GM10266 (cell line): ENCODE measurements at regions not wholly inside any gene's neighbourhood (a gene's known extent, or its start where the extent isn't known, plus 50 kb on each side); places are given as distances from the start of the nearest gene placed in this dataset.

Experiments used
- DNase-seq: peaks from one replicate; pipeline ENCODE4 v3.0.0; 2012; ENCODE audit errors: extremely low spot score
- TF ChIP-seq, protein P1 (sequence below): IDR thresholded peaks from 2 replicates; pipeline ENCODE4 v1.5.1; 2012; ENCODE audit warnings: mild to moderate bottlenecking, low read depth; ENCODE audit not compliant: control insufficient read depth, insufficient read depth; ENCODE audit errors: missing control alignments

DNA sequence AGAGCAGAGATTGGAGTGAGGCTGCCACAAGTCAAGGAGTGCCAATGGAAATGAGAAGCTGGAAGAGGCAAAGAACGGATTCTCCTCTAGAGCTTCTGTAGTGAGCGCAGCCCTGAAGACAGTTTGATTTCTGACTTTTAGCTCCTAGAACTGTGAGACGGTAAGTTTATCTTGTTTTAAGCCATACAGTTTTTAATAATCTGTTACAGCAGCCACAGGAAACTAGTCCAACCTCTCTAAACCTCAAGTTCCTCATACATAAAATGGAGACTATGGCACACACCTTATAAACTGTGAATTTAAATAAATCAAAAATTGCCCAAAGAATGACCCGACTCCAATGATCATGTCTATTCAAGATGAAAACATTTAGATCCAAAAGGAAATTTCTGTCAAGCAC is 596.5 kb downstream of the BCL11A start:
- TF ChIP-seq, protein P1, sequence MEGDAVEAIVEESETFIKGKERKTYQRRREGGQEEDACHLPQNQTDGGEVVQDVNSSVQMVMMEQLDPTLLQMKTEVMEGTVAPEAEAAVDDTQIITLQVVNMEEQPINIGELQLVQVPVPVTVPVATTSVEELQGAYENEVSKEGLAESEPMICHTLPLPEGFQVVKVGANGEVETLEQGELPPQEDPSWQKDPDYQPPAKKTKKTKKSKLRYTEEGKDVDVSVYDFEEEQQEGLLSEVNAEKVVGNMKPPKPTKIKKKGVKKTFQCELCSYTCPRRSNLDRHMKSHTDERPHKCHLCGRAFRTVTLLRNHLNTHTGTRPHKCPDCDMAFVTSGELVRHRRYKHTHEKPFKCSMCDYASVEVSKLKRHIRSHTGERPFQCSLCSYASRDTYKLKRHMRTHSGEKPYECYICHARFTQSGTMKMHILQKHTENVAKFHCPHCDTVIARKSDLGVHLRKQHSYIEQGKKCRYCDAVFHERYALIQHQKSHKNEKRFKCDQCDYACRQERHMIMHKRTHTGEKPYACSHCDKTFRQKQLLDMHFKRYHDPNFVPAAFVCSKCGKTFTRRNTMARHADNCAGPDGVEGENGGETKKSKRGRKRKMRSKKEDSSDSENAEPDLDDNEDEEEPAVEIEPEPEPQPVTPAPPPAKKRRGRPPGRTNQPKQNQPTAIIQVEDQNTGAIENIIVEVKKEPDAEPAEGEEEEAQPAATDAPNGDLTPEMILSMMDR = no peak
- no peak for DNase-seq

DNA sequence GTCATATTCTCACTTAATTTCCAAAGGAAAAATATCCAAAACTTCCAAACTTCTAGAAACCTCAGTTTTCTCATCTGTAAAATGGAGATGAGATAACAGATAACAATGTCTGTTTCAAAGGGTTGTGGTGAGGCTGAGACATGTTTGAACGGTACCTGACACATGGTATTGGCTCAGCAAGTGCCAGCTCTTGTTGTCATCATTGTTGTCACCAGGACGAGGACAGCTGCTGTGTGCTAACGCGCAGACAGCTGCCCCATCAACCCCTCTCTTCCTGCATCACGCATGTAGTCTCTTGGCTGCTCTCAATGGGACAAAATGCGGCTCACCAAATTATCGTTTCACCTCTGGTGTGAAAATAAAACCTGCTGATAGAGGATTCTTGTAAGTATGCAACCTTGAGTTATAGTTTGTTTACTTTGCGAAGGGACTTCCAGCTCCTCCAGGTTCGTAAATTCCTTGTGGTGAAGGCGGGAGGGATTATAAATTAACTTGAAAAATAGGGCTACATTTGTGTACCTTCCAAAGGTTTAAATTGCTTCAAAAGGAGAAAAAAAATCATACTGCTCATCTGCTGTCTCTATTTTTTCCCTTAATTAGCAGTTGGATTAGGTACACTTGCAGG is 605.4 kb downstream of the BCL11A start:
- DNase-seq = no peak
- TF ChIP-seq, protein P1 = no peak

GRCh38 chr2:59947209-59947608 is 606.2 kb downstream of the BCL11A start:
- TF ChIP-seq, protein P1 = no peak
- no peak for DNase-seq

DNA sequence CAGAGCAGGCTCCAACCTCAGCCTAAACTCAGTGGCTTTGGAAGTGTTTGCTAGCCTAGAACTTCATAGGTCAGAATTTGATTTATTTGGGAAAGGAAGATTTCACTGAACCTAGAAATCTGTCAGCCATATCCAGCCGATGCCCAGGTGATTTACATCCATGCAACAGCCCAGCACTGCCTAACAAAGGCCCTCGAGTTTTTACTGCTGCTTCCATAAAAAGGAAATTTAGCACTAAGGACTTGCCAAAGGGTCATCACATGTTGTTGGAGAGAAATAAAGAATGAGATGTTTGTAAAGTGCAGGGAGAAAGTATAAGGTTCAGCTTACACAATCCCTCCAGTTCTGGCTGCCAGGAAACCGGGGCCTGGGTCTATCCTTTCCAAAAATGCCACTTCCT is 614.2 kb downstream of the BCL11A start:
- TF ChIP-seq, protein P1 = no peak
- no peak for DNase-seq

- TF ChIP-seq, protein P1 = no peak
- no peak for DNase-seq
These were observed 615.3 kb downstream of the BCL11A start for GRCh38 chr2:59938181-59938580.

DNA sequence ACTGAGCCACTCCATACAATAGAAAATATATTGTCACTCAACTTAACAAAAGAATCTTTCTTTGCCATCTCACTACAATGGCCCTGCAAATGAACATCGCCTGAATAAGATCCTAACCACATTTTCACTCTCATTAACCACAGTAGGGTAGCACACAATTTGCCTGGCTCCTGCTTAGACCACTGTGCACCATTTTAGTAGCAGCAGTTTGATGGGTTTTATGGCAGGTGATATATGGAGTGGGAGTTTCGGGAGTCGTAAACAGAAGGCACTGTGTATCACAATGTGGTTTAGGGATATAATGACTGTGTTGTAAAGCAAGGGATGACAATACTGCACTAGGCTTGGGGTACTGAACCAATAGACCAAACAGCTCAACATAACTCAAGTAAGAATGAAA is 617.4 kb downstream of the BCL11A start:
- DNase-seq = no peak
- TF ChIP-seq, protein P1 = no peak

DNA sequence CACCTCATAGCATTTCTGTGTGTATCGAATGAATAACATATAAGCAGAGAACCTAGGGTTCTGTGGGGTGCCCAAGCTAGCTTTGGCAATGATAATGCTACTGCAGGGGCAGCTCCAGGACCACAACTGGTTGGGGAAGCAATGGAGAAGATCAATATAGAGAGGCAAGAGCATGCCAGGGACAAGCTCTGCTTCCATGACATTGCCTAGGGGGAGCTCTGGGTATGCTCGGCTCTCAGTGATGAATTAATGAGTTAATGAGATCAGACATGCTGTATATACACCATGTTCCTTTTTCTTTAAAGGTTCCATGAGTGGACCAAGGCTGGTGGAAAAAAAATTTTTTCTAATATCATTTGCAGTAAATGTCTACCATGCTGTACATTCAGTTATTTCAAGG is 618.4 kb downstream of the BCL11A start:
- no peak for DNase-seq
- TF ChIP-seq, protein P1 = no peak
